H9 (cell line): ENCODE measurements at regions not wholly inside any gene's neighbourhood (a gene's known extent, or its start where the extent isn't known, plus 50 kb on each side); places are given as distances from the start of the nearest gene placed in this dataset.

Experiments
- DNase-seq: peaks from one replicate; pipeline ENCODE4 v3.0.0-alpha.2; 2017
- H2AFZ ChIP-seq: one replicate; pipeline ENCODE4 v1.6.1; 2013; ENCODE audit warnings: mild to moderate bottlenecking, low read length, control low read depth, moderate library complexity
- H2AK5ac ChIP-seq: 2 replicates; pipeline ENCODE4 v1.6.1; 2013; ENCODE audit warnings: low read length, control low read depth, mixed read lengths; ENCODE audit not compliant: insufficient read length
- H2BK120ac ChIP-seq: one replicate; pipeline ENCODE4 v1.6.1; 2013; ENCODE audit warnings: low read depth, mild to moderate bottlenecking, low read length, control low read depth, inconsistent platforms; ENCODE audit not compliant: poor library complexity, severe bottlenecking
- H2BK12ac ChIP-seq: 2 replicates; pipeline ENCODE4 v1.6.1; 2013; ENCODE audit warnings: low read length, control low read depth, mixed read lengths, low read depth; ENCODE audit not compliant: insufficient read length
- H2BK15ac ChIP-seq: 2 replicates; pipeline ENCODE4 v1.6.1; 2013; ENCODE audit warnings: low read depth, low read length, control low read depth
- H2BK20ac ChIP-seq: one replicate; pipeline ENCODE4 v1.6.1; 2013; ENCODE audit warnings: low read depth, mild to moderate bottlenecking, low read length, control low read depth, inconsistent platforms; ENCODE audit not compliant: poor library complexity, severe bottlenecking
- H2BK5ac ChIP-seq: 2 replicates; pipeline ENCODE4 v1.6.1; 2013; ENCODE audit warnings: low read length, control low read depth, mixed read lengths; ENCODE audit not compliant: insufficient read length
- H3K14ac ChIP-seq: 2 replicates; pipeline ENCODE4 v1.6.1; 2013; ENCODE audit warnings: low read length, control low read depth; ENCODE audit not compliant: insufficient read depth
- H3K18ac ChIP-seq: 2 replicates; pipeline ENCODE4 v1.6.1; 2013; ENCODE audit warnings: low read depth, mild to moderate bottlenecking, mixed read lengths, low read length, control low read depth; ENCODE audit not compliant: insufficient read length
- H3K23ac ChIP-seq: 2 replicates; pipeline ENCODE4 v1.6.1; 2013; ENCODE audit warnings: low read length, control low read depth, mixed read lengths, low read depth; ENCODE audit not compliant: insufficient read length
- H3K23me2 ChIP-seq: 2 replicates; pipeline ENCODE4 v1.6.1; 2013; ENCODE audit warnings: low read depth, mild to moderate bottlenecking, mixed read lengths, low read length, control low read depth; ENCODE audit not compliant: insufficient read length, poor library complexity, severe bottlenecking
- H3K27ac ChIP-seq: 2 replicates; pipeline ENCODE4 v1.5.1; 2013; ENCODE audit warnings: low read length, control low read depth, mixed read lengths, low read depth; ENCODE audit not compliant: insufficient read length
- H3K27me3 ChIP-seq: 2 replicates; pipeline ENCODE4 v1.6.1; 2013; ENCODE audit warnings: low read length, control low read depth, inconsistent platforms; ENCODE audit not compliant: insufficient read depth
- H3K4ac ChIP-seq: 2 replicates; pipeline ENCODE4 v1.6.1; 2013; ENCODE audit warnings: low read depth, mild to moderate bottlenecking, control low read depth, inconsistent platforms, low read length, moderate library complexity
- H3K4me1 ChIP-seq: 2 replicates; pipeline ENCODE4 v1.6.1; 2013; ENCODE audit warnings: low read length, control low read depth, inconsistent platforms; ENCODE audit not compliant: insufficient read depth
- H3K4me2 ChIP-seq: 2 replicates; pipeline ENCODE4 v1.6.1; 2013; ENCODE audit warnings: low read length, control low read depth, mixed read lengths; ENCODE audit not compliant: insufficient read length, insufficient read depth
- H3K56ac ChIP-seq: 2 replicates; pipeline ENCODE4 v1.6.1; 2013; ENCODE audit warnings: low read depth, mild to moderate bottlenecking, mixed read lengths, low read length, control low read depth; ENCODE audit not compliant: insufficient read length
- H3K79me1 ChIP-seq: 2 replicates; pipeline ENCODE4 v1.6.1; 2013; ENCODE audit warnings: low read depth, mild to moderate bottlenecking, moderate library complexity, low read length, control low read depth, inconsistent platforms; ENCODE audit not compliant: insufficient read depth, poor library complexity, severe bottlenecking
- H3K79me2 ChIP-seq: 2 replicates; pipeline ENCODE4 v1.6.1; 2013; ENCODE audit warnings: low read length, control low read depth, inconsistent platforms; ENCODE audit not compliant: insufficient read depth
- H3K9ac ChIP-seq: 2 replicates; pipeline ENCODE4 v1.6.1; 2013; ENCODE audit warnings: low read length, control low read depth, mixed read lengths; ENCODE audit not compliant: insufficient read length; ENCODE audit errors: extremely low read depth
- H3K9me3 ChIP-seq: one replicate; pipeline ENCODE4 v1.6.1; 2013; ENCODE audit warnings: low read depth, low read length, inconsistent platforms; ENCODE audit not compliant: control insufficient read depth
- H3T11ph ChIP-seq: one replicate; pipeline ENCODE4 v1.6.1; 2013; ENCODE audit warnings: mild to moderate bottlenecking, low read length, control low read depth, inconsistent platforms
- H4K20me1 ChIP-seq: one replicate; pipeline ENCODE4 v1.6.1; 2013; ENCODE audit not compliant: control insufficient read depth, insufficient read length, insufficient read depth
- H4K5ac ChIP-seq: 2 replicates; pipeline ENCODE4 v1.6.1; 2013; ENCODE audit warnings: low read depth, mild to moderate bottlenecking, mixed read lengths, low read length, control low read depth; ENCODE audit not compliant: insufficient read length
- H4K8ac ChIP-seq: replicated peaks from 2 replicates; pipeline ENCODE4 v1.6.1; 2013; ENCODE audit warnings: low read length, control low read depth, mixed read lengths, low read depth; ENCODE audit not compliant: insufficient read length
- H4K91ac ChIP-seq: 2 replicates; pipeline ENCODE4 v1.6.1; 2013; ENCODE audit warnings: low read depth, mild to moderate bottlenecking, moderate library complexity, mixed read lengths, low read length, control low read depth; ENCODE audit not compliant: insufficient read length
- H3K27ac Mint-ChIP-seq, 3 experiments: 2 replicates in 2 of 3; 3 replicates in 1 of 3; pipeline ENCODE4 v1.8.0; 2020 to 2021; ENCODE audit warnings: mixed read lengths in 3 of 3, mild to moderate bottlenecking in 1 of 3, moderate library complexity in 1 of 3
- H3K27me3 Mint-ChIP-seq: 2 replicates; pipeline ENCODE4 v1.8.0; 2021; ENCODE audit warnings: low read depth, mild to moderate bottlenecking, moderate library complexity, mixed read lengths
- H3K36me3 Mint-ChIP-seq, 3 experiments: 2 replicates in 2 of 3; 3 replicates in 1 of 3; pipeline ENCODE4 v1.8.0; 2020 to 2021; ENCODE audit warnings: low read depth in 3 of 3, mixed read lengths in 3 of 3; ENCODE audit not compliant: insufficient read depth in 1 of 3
- H3K4me1 Mint-ChIP-seq, 2 experiments: 2 replicates each; pipeline ENCODE4 v1.8.0; 2020; ENCODE audit warnings: mixed read lengths in 2 of 2
- H3K4me3 Mint-ChIP-seq, 2 experiments: 2 replicates in 1 of 2; 3 replicates in 1 of 2; pipeline ENCODE4 v1.8.0; 2020 to 2021; ENCODE audit warnings: mild to moderate bottlenecking in 2 of 2, mixed read lengths in 2 of 2, moderate library complexity in 1 of 2
- H3K9me3 Mint-ChIP-seq, 2 experiments: 2 replicates in 1 of 2; 3 replicates in 1 of 2; pipeline ENCODE4 v1.8.0; 2020; ENCODE audit warnings: mild to moderate bottlenecking in 2 of 2, mixed read lengths in 2 of 2, moderate library complexity in 1 of 2
- CTCF ChIP-seq: fragments of 200-600 bp; sonication (generic); conservative IDR thresholded peaks from 3 replicates; pipeline ENCODE4 v1.8.0; 2021; ENCODE audit warnings: antibody characterized with exemption, mild to moderate bottlenecking
- WGBS: extraction: QIAGEN DNeasy Blood & Tissue Kit; methylation state at CpG from one replicate; pipeline ENCODE4 v1.1.7; 2013; ENCODE audit warnings: missing lambda C conversion rate, low lambda C conversion rate, mixed read lengths; ENCODE audit not compliant: insufficient read length; ENCODE audit errors: extremely low coverage; 5-methylcytosine and 5-hydroxymethylcytosine counted together

GRCh38 chr18:78102135-78102534 lies 852.5 kb downstream of the GALR1 start:
- no peaks in the 10 kb centered on the region for H3K23me2 ChIP-seq
- no CpG with 5 or more reads among the region's 8 CpGs for WGBS

More at GRCh38 chr18:78102135-78102534, 852.5 kb downstream of the GALR1 start:
- Histone ChIP-seq H3K4me2 (no peak overlapping the region), H3K56ac (no peak overlapping the region), H2BK5ac (no peak overlapping the region), H2BK120ac (no peak overlapping the region), H3K27ac (no peak overlapping the region), H2AFZ (no peak overlapping the region), H4K91ac (no peak overlapping the region), H3K4me1 (no peaks in the 10 kb centered on the region), H3K79me2 (no peaks in the 10 kb centered on the region), H3K27me3 (no peaks in the 10 kb centered on the region), H2AK5ac (no peak overlapping the region), H2BK12ac (no peak overlapping the region), H2BK20ac (no peak overlapping the region), H3K14ac (no peak overlapping the region), H4K20me1 (no peaks in the 10 kb centered on the region), H3K18ac (no peak overlapping the region), H4K5ac (no peak overlapping the region), H3K23ac (no peak overlapping the region), H3K79me1 (no peaks in the 10 kb centered on the region), H4K8ac (no peak overlapping the region), H3K9ac (no peak overlapping the region), H3K9me3 (no peaks in the 10 kb centered on the region), H3K4ac (no peak overlapping the region), H2BK15ac (no peak overlapping the region), H3T11ph (no peak overlapping the region)
- H3K4me3 Mint-ChIP-seq = no peak overlapping the region
- H3K27me3 Mint-ChIP-seq = peaks cover 4% of the 10 kb centered on the region
- no peak for DNase-seq
- TF ChIP-seq CTCF = no peak
- H3K4me1 Mint-ChIP-seq = peaks cover 2 to 5% of the 10 kb centered on the region in 2 experiments; a peak in 3 of 4 replicates
- H3K9me3 Mint-ChIP-seq = peaks cover 19 to 27% of the 10 kb centered on the region in 2 experiments; a peak in 4 of 5 replicates
- H3K36me3 Mint-ChIP-seq = peaks cover 0 to 13% (median 11%) of the 10 kb centered on the region in 3 experiments; a peak in 6 of 7 replicates
- peak overlapping the region in 1 of 3 experiments; percentile 15; a peak in 1 of 7 replicates for H3K27ac Mint-ChIP-seq
